ENCODE measurements at regions not wholly inside any gene's neighbourhood (a gene's known extent, or its start where the extent isn't known, plus 50 kb on each side); places are given as distances from the start of the nearest gene placed in this dataset.

DNA sequence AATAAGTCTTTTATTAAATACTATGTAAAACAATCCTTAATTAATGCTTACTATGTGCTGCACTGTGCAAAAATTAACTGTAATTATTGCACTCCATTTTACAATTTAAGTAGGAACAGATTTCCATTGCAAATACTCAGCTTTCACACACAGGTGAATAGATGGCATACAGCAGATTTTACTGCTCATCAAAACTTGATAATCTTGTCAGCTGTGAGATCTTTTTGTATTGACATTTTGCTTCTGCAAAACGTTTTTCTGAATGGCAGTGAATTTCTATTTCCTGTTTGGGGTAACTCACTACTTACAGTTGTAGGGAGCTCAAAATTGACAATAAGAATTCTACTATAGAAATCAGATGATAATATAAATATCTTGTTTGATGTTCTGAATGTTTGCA, 220.0 kb upstream of the MAGI2 start:
- Histone ChIP-seq H3K4me1 (peaks cover 10% of the 10 kb centered on the region; the same call in 1 of the 2 replicates), H3K9me3 (no peaks in the 10 kb centered on the region; the same call in 1 of the 2 replicates), H3K4me3 (ENCODE audit: low read depth, low read length) (no peak overlapping the region), H3K36me3 (ENCODE audit: control insufficient read depth, insufficient read depth, low read length) (no peaks in the 10 kb centered on the region), H3K27me3 (replicated peaks; ENCODE audit: control insufficient read depth, insufficient read depth, low read length) (no peaks in the 10 kb centered on the region)
- Mint-ChIP-seq H3K27ac (ENCODE audit: unreplicated experiment) (no peak overlapping the region), H3K27me3 (ENCODE audit: insufficient read depth, unreplicated experiment) (no peaks in the 10 kb centered on the region), H3K36me3 (ENCODE audit: insufficient read depth, unreplicated experiment) (no peaks in the 10 kb centered on the region), H3K4me3 (ENCODE audit: unreplicated experiment) (no peak overlapping the region), H3K4me1 (ENCODE audit: low read depth, unreplicated experiment) (peaks cover 8% of the 10 kb centered on the region), H3K9me3 (ENCODE audit: unreplicated experiment) (peaks cover 18% of the 10 kb centered on the region)
- TF ChIP-seq, protein P1, sequence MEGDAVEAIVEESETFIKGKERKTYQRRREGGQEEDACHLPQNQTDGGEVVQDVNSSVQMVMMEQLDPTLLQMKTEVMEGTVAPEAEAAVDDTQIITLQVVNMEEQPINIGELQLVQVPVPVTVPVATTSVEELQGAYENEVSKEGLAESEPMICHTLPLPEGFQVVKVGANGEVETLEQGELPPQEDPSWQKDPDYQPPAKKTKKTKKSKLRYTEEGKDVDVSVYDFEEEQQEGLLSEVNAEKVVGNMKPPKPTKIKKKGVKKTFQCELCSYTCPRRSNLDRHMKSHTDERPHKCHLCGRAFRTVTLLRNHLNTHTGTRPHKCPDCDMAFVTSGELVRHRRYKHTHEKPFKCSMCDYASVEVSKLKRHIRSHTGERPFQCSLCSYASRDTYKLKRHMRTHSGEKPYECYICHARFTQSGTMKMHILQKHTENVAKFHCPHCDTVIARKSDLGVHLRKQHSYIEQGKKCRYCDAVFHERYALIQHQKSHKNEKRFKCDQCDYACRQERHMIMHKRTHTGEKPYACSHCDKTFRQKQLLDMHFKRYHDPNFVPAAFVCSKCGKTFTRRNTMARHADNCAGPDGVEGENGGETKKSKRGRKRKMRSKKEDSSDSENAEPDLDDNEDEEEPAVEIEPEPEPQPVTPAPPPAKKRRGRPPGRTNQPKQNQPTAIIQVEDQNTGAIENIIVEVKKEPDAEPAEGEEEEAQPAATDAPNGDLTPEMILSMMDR (IDR thresholded peaks at IDR 0.05; ENCODE audit: insufficient read depth in 1 of 2, low read depth in 1 of 2, low read length in 1 of 2, severe bottlenecking in 1 of 2, unreplicated experiment in 1 of 2), result no peak
- BruUV-seq (replicated peaks), result no TSS peak
- ChIA-PET CTCF (no interaction called here), POLR2A (no interaction called here)
- intact Hi-C loops (cut with micrococcal nuclease; ENCODE audit: unreplicated experiment), result no loop called here
- no peak for DNase-seq

DNA sequence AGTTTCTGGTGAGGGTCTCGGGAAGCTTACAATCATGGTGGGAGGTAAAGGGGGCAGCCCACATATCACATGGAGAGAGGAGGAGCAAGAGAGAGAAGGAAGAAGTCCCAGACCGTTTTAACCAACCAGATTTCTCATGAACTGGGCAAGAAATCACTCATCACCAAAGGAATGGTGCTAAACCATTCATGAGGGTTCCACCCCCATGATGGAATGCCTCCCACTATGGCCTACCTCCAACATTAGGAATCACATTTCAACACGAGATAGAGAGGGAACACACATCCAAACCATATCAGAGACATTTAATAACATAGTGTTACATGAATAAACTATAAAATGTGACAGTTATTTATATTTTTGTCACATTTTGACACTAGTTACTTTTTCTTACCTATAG, 214.8 kb upstream of the MAGI2 start:
- H3K36me3 ChIP-seq (ENCODE audit: control insufficient read depth, insufficient read depth, low read length), result no peaks in the 10 kb centered on the region
- BruUV-seq (replicated peaks), result no TSS peak
- Mint-ChIP-seq H3K4me1 (ENCODE audit: low read depth, unreplicated experiment) (no peaks in the 10 kb centered on the region), H3K4me3 (ENCODE audit: unreplicated experiment) (no peak overlapping the region), H3K27me3 (ENCODE audit: insufficient read depth, unreplicated experiment) (no peaks in the 10 kb centered on the region), H3K27ac (ENCODE audit: unreplicated experiment) (no peak overlapping the region), H3K9me3 (ENCODE audit: unreplicated experiment) (peaks cover 19% of the 10 kb centered on the region), H3K36me3 (ENCODE audit: insufficient read depth, unreplicated experiment) (no peaks in the 10 kb centered on the region)
- no peak overlapping the region for H3K4me3 ChIP-seq (ENCODE audit: low read depth, low read length)
- DNase-seq, result no peak
- H3K27me3 ChIP-seq (replicated peaks; ENCODE audit: control insufficient read depth, insufficient read depth, low read length), result no peaks in the 10 kb centered on the region
- no peaks in the 10 kb centered on the region for H3K9me3 ChIP-seq
- H3K4me1 ChIP-seq, result no peaks in the 10 kb centered on the region
- intact Hi-C loops (cut with micrococcal nuclease; ENCODE audit: unreplicated experiment), result no loop called here
- TF ChIP-seq, protein P1 (IDR thresholded peaks at IDR 0.05; ENCODE audit: insufficient read depth in 1 of 2, low read depth in 1 of 2, low read length in 1 of 2, severe bottlenecking in 1 of 2, unreplicated experiment in 1 of 2), result no peak
- CTCF ChIA-PET, result no interaction called here
- POLR2A ChIA-PET, result no interaction called here

DNA sequence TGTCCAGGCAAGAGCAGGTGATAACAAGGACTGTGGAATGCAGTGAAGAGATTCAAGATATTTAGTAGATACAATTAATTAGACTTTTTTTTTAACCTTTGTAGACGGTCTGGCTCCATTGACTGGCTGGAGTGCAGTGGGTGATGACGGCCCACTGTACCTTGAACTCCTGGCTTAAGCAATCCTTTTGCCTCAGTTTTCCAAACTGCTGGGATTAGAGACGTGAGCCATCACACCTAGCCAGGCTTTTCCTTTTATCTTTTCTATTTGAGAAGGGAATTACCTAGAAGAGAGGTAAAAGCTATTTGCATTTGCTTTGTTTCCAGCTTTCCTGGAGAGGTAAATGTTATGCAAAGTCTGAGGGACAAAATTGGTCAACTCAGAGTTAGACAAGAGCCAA, 213.0 kb upstream of the MAGI2 start:
- Histone ChIP-seq H3K9me3 (no peaks in the 10 kb centered on the region), H3K4me3 (ENCODE audit: low read depth, low read length) (no peak overlapping the region), H3K36me3 (ENCODE audit: control insufficient read depth, insufficient read depth, low read length) (no peaks in the 10 kb centered on the region), H3K4me1 (no peaks in the 10 kb centered on the region), H3K27me3 (replicated peaks; ENCODE audit: control insufficient read depth, insufficient read depth, low read length) (no peaks in the 10 kb centered on the region)
- Mint-ChIP-seq H3K27ac (ENCODE audit: unreplicated experiment) (no peak overlapping the region), H3K4me3 (ENCODE audit: unreplicated experiment) (no peak overlapping the region), H3K4me1 (ENCODE audit: low read depth, unreplicated experiment) (no peaks in the 10 kb centered on the region), H3K36me3 (ENCODE audit: insufficient read depth, unreplicated experiment) (no peaks in the 10 kb centered on the region), H3K27me3 (ENCODE audit: insufficient read depth, unreplicated experiment) (no peaks in the 10 kb centered on the region), H3K9me3 (ENCODE audit: unreplicated experiment) (peaks cover 19% of the 10 kb centered on the region)
- ChIA-PET POLR2A (no interaction called here), CTCF (no interaction called here)
- DNase-seq, result no peak
- intact Hi-C loops (cut with micrococcal nuclease; ENCODE audit: unreplicated experiment), result no loop called here
- TF ChIP-seq, protein P1 (IDR thresholded peaks at IDR 0.05; ENCODE audit: insufficient read depth in 1 of 2, low read depth in 1 of 2, low read length in 1 of 2, severe bottlenecking in 1 of 2, unreplicated experiment in 1 of 2), result no peak
- no TSS peak for BruUV-seq (replicated peaks)
